ENCODE measurements at regions not wholly inside any gene's neighbourhood (a gene's known extent, or its start where the extent isn't known, plus 50 kb on each side); places are given as distances from the start of the nearest gene placed in this dataset.

DNA sequence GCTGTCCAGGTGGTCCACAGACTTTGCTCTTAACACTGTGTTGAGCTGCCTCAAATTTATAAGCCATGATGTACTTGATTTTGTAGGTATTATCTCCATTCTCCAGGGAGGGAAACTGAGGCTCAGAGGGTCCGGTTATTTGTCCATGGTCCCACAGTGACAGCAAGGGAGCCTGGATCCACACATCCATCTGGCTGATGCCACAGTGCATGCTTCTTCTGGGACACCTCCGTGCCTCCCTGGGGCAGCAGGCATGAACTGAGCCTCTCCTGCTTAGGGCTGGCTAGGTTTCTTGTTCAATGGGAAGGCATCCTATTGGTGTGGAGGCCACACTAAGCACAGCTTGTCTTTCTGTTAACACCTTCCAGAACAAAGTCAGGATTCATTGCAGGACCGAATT is 317.3 kb downstream of the AJAP1 start:
- Histone ChIP-seq H3K9me2 (replicated peaks; ENCODE audit: control insufficient read depth, low read length) (no peaks in the 10 kb centered on the region), H3K4me3 (ENCODE audit: low read length) (no peak overlapping the region), H3F3A (ENCODE audit: control insufficient read depth, insufficient read depth) (no peaks in the 10 kb centered on the region), H3K79me2 (ENCODE audit: control insufficient read depth, low read length) (no peaks in the 10 kb centered on the region), H3K4me2 (ENCODE audit: low read length) (no peak overlapping the region), H3K9me3 (ENCODE audit: control insufficient read depth, insufficient read depth, low read length) (no peaks in the 10 kb centered on the region), H3K27ac (ENCODE audit: low read depth, low read length) (no peak overlapping the region), H3K27me3 (ENCODE audit: control insufficient read depth, low read length) (no peaks in the 10 kb centered on the region), H3K4me1 (ENCODE audit: control insufficient read depth, low read length) (no peaks in the 10 kb centered on the region), H3K36me3 (ENCODE audit: control insufficient read depth, low read length) (no peaks in the 10 kb centered on the region), H4K20me1 (ENCODE audit: control insufficient read depth, insufficient read depth, low read depth, low read length) (no peaks in the 10 kb centered on the region)
- TF ChIP-seq, protein P1, sequence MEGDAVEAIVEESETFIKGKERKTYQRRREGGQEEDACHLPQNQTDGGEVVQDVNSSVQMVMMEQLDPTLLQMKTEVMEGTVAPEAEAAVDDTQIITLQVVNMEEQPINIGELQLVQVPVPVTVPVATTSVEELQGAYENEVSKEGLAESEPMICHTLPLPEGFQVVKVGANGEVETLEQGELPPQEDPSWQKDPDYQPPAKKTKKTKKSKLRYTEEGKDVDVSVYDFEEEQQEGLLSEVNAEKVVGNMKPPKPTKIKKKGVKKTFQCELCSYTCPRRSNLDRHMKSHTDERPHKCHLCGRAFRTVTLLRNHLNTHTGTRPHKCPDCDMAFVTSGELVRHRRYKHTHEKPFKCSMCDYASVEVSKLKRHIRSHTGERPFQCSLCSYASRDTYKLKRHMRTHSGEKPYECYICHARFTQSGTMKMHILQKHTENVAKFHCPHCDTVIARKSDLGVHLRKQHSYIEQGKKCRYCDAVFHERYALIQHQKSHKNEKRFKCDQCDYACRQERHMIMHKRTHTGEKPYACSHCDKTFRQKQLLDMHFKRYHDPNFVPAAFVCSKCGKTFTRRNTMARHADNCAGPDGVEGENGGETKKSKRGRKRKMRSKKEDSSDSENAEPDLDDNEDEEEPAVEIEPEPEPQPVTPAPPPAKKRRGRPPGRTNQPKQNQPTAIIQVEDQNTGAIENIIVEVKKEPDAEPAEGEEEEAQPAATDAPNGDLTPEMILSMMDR (IDR thresholded peaks at IDR 0.05; ENCODE audit: low read depth, low read length, poor library complexity, severe bottlenecking) = no peak

- H4K20me1 ChIP-seq (ENCODE audit: control insufficient read depth, insufficient read depth, low read depth, low read length) = no peaks in the 10 kb centered on the region
- no peaks in the 10 kb centered on the region for H3K27me3 ChIP-seq (ENCODE audit: control insufficient read depth, low read length)
- H3F3A ChIP-seq (ENCODE audit: control insufficient read depth, insufficient read depth) = no peaks in the 10 kb centered on the region
- H3K36me3 ChIP-seq (ENCODE audit: control insufficient read depth, low read length) = no peaks in the 10 kb centered on the region
- no peak for TF ChIP-seq EZH2phosphoT487 (IDR thresholded peaks at IDR 0.05; ENCODE audit: borderline replicate concordance, low read length)
- TF ChIP-seq, protein P1 (IDR thresholded peaks at IDR 0.05; ENCODE audit: low read depth, low read length, poor library complexity, severe bottlenecking) = no peak
- H3K79me2 ChIP-seq (ENCODE audit: control insufficient read depth, low read length) = no peaks in the 10 kb centered on the region
- no peaks in the 10 kb centered on the region for H3K4me1 ChIP-seq (ENCODE audit: control insufficient read depth, low read length)
- H3K9me3 ChIP-seq (ENCODE audit: control insufficient read depth, insufficient read depth, low read length) = no peaks in the 10 kb centered on the region
- H3K9me2 ChIP-seq (replicated peaks; ENCODE audit: control insufficient read depth, low read length) = no peaks in the 10 kb centered on the region
- H3K27ac ChIP-seq (ENCODE audit: low read depth, low read length) = no peak overlapping the region
- H3K4me3 ChIP-seq (ENCODE audit: low read length) = no peak overlapping the region
- no peak overlapping the region for H3K4me2 ChIP-seq (ENCODE audit: low read length)
These were observed 316.1 kb downstream of the AJAP1 start for GRCh38 chr1:4970532-4970931.

- no peak overlapping the region for H3K4me2 ChIP-seq (ENCODE audit: low read length)
- no peaks in the 10 kb centered on the region for H3K27me3 ChIP-seq (ENCODE audit: control insufficient read depth, low read length)
- H3K9me2 ChIP-seq (replicated peaks; ENCODE audit: control insufficient read depth, low read length) = no peaks in the 10 kb centered on the region
- no peaks in the 10 kb centered on the region for H3K9me3 ChIP-seq (ENCODE audit: control insufficient read depth, insufficient read depth, low read length)
- no peak overlapping the region for H3K4me3 ChIP-seq (ENCODE audit: low read length)
- no peaks in the 10 kb centered on the region for H3F3A ChIP-seq (ENCODE audit: control insufficient read depth, insufficient read depth)
- H3K27ac ChIP-seq (ENCODE audit: low read depth, low read length) = no peak overlapping the region
- H4K20me1 ChIP-seq (ENCODE audit: control insufficient read depth, insufficient read depth, low read depth, low read length) = no peaks in the 10 kb centered on the region
- TF ChIP-seq, protein P1 (IDR thresholded peaks at IDR 0.05; ENCODE audit: low read depth, low read length, poor library complexity, severe bottlenecking) = no peak
- no peak for TF ChIP-seq EZH2phosphoT487 (IDR thresholded peaks at IDR 0.05; ENCODE audit: borderline replicate concordance, low read length)
- no peaks in the 10 kb centered on the region for H3K36me3 ChIP-seq (ENCODE audit: control insufficient read depth, low read length)
- H3K79me2 ChIP-seq (ENCODE audit: control insufficient read depth, low read length) = no peaks in the 10 kb centered on the region
- H3K4me1 ChIP-seq (ENCODE audit: control insufficient read depth, low read length) = no peaks in the 10 kb centered on the region
These were observed 315.2 kb downstream of the AJAP1 start for GRCh38 chr1:4969556-4970129.

Data from DOHH2 (cell line).